ENCODE measurements at regions not wholly inside any gene's neighbourhood (a gene's known extent, or its start where the extent isn't known, plus 50 kb on each side); places are given as distances from the start of the nearest gene placed in this dataset.

GRCh38 chr7:49228426-49229098 lies 304.2 kb downstream of the CDC14C start:
- no peak for DNase-seq
- in situ Hi-C loops (cut with MboI; ENCODE audit: low pct_unique_long_range_greater_than_20kb, low sequenced_read_pairs) = no loop called here

- in situ Hi-C loops (cut with MboI; ENCODE audit: low pct_unique_long_range_greater_than_20kb, low sequenced_read_pairs) = no loop called here
- no peak for DNase-seq
These were observed 304.9 kb downstream of the CDC14C start for GRCh38 chr7:49229246-49229645.

DNA sequence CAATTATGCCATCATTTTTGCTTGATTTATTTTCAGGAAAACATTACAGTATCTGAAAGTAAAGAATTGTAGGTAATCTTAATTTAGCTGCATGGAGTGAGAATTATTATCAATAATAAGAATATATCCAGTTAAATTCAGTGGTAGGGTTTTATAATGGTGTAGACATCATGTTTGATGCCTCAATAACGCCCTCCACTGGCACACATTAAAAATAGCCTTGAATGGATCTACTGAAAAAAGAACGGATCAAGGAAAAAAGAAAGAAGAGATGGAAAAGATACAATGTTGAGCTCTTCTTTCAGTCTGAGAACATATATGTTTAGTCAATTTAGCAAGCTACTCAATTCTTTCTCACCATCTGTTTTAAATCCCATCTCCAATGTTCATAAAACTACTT lies 319.2 kb downstream of the CDC14C start:
- in situ Hi-C loops (cut with MboI; ENCODE audit: low pct_unique_long_range_greater_than_20kb, low sequenced_read_pairs) = no loop called here
- DNase-seq = no peak

GRCh38 chr7:49244543-49244942 lies 320.2 kb downstream of the CDC14C start:
- in situ Hi-C loops (cut with MboI; ENCODE audit: low pct_unique_long_range_greater_than_20kb, low sequenced_read_pairs) = no loop called here
- DNase-seq = no peak

GRCh38 chr7:49245062-49245461 lies 320.7 kb downstream of the CDC14C start:
- no peak for DNase-seq
- in situ Hi-C loops (cut with MboI; ENCODE audit: low pct_unique_long_range_greater_than_20kb, low sequenced_read_pairs) = no loop called here

- DNase-seq = no peak
- in situ Hi-C loops (cut with MboI; ENCODE audit: low pct_unique_long_range_greater_than_20kb, low sequenced_read_pairs) = no loop called here
These were observed 323.4 kb downstream of the CDC14C start for GRCh38 chr7:49247759-49248158.

GRCh38 chr7:49255054-49255453 lies 330.7 kb downstream of the CDC14C start:
- DNase-seq = no peak
- in situ Hi-C loops (cut with MboI; ENCODE audit: low pct_unique_long_range_greater_than_20kb, low sequenced_read_pairs) = no loop called here

GRCh38 chr7:49260538-49260937 lies 336.2 kb downstream of the CDC14C start:
- in situ Hi-C loops (cut with MboI; ENCODE audit: low pct_unique_long_range_greater_than_20kb, low sequenced_read_pairs) = no loop called here
- DNase-seq = no peak

DNA sequence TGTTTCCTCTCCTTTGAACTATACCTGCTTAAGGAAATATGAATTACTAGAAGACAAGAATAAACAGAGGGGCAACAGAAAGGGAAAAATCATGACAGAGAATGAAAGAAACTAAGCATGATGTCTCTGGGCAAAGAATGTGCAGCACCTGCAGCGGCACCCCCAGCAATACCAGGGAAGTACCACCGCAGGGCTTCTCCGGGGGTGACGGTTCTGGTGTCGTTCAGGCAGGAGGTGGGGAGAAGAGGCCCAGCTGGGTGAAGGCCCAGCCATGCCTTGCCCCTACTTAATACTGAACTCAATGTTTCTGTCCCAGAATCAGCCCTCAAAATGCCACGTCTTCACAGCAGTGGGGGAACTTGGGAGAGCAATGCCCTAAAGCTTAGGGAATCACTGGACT lies 337.6 kb downstream of the CDC14C start:
- DNase-seq = no peak

GRCh38 chr7:49264530-49264929 lies 340.2 kb downstream of the CDC14C start:
- in situ Hi-C loops (cut with MboI; ENCODE audit: low pct_unique_long_range_greater_than_20kb, low sequenced_read_pairs) = no loop called here
- no peak for DNase-seq

More for the DNA sequence above, 337.6 kb downstream of the CDC14C start:
- in situ Hi-C loops (cut with MboI; ENCODE audit: low pct_unique_long_range_greater_than_20kb, low sequenced_read_pairs) = no loop called here

DNA sequence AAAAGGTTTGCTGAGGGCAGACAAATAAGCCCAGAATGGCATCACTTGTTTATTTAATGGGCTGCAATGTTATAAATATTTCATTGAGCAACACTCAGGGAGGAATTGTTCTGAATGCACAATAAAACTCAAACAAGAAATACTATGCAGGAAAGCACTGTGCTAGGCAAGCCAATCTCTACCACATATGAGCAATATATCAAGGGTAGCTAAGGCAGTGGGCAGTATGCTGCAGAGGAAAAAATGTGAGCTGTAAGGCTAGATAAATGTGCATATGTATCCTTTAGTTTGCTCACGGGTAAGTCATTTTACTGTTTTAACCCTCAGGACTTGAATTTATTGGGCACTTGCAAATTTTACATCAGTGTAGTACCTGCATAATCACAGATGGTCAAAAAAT lies 349.6 kb downstream of the CDC14C start:
- DNase-seq = no peak
- in situ Hi-C loops (cut with MboI; ENCODE audit: low pct_unique_long_range_greater_than_20kb, low sequenced_read_pairs) = no loop called here

GRCh38 chr7:49279891-49280290 lies 355.5 kb downstream of the CDC14C start:
- in situ Hi-C loops (cut with MboI; ENCODE audit: low pct_unique_long_range_greater_than_20kb, low sequenced_read_pairs) = no loop called here
- no peak for DNase-seq

DNA sequence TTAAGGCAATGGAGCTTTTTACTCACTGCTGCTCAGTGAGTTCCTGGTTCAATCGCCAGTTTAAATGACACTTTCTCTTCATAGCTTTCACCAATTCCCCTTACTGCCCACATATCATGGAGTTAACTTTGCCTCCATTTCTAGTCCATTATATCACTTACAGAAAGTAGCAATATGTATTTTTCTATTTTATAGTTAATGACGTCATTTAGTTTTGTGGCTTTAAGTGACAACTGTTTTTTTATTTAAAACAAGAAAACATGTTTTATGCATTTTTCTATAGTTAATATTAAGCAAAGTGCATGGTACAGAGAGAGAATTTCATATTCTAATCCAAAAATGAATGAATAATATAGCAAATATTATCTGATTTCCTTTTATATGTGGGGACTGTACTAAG lies 363.3 kb downstream of the CDC14C start:
- in situ Hi-C loops (cut with MboI; ENCODE audit: low pct_unique_long_range_greater_than_20kb, low sequenced_read_pairs) = no loop called here
- DNase-seq = no peak

DNA sequence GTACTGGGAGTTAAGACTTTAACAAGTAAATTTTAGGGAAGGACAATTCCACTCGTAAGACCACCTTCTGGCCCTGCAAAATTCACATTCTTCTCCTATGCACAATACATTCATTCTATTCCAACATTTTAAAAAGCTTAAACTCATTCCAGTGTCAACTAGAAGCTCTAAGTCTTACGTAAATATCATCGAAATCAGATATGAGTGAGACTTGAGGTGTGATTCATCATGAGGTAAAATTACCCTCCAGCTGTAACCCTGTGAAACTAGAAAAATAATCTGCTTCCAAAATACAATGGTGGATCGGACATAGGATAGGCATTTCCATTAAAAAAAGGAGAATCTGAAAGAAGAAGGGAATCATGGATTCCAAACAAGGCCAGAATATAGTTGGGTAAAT lies 370.3 kb downstream of the CDC14C start:
- no peak for DNase-seq
- in situ Hi-C loops (cut with MboI; ENCODE audit: low pct_unique_long_range_greater_than_20kb, low sequenced_read_pairs) = no loop called here

GRCh38 chr7:49295146-49295545 lies 370.8 kb downstream of the CDC14C start:
- in situ Hi-C loops (cut with MboI; ENCODE audit: low pct_unique_long_range_greater_than_20kb, low sequenced_read_pairs) = no loop called here
- DNase-seq = no peak

- DNase-seq = no peak
- in situ Hi-C loops (cut with MboI; ENCODE audit: low pct_unique_long_range_greater_than_20kb, low sequenced_read_pairs) = no loop called here
These were observed 373.6 kb downstream of the CDC14C start for GRCh38 chr7:49297958-49298357.

DNA sequence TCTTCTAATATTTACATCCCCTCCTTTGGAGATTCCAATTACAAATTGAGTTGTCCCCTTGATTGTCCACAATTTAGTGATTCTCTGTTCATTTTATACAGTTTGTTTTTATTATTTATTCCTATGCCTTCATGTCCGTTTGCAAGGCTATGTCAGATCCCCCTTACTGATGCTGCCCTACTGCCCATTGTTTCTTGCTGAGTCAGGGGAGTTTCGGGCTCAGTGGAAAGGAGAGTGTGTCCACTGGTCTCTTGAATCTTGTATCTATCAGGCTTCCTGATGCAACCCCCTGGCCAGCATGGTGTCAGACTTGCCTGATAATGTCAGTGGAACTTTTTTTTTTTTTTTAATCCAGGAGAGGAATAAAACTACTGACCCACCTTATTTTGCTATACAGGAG lies 384.4 kb downstream of the CDC14C start:
- DNase-seq = no peak
- in situ Hi-C loops (cut with MboI; ENCODE audit: low pct_unique_long_range_greater_than_20kb, low sequenced_read_pairs) = no loop called here

- no peak for DNase-seq
- in situ Hi-C loops (cut with MboI; ENCODE audit: low pct_unique_long_range_greater_than_20kb, low sequenced_read_pairs) = no loop called here
These were observed 395.7 kb downstream of the CDC14C start for GRCh38 chr7:49320083-49320482.

DNA sequence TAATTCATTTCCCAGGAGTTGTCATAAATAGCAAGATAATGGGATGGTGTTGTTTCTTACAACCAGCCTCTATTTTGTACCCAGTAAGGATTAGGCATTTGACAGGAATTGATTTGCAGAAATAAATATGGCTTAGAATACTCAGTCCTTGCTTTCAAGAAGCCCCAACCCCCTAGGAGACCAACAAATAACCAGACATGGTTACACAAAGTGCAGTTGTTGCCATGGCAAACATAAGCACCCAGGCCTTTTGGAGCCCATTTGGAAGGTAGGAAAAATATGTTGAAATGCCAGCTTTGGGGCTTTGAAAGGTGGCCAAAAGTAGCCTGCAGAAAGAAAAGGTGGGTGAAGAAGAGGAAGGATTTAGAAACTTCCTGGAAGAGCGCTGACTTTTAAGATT lies 397.5 kb downstream of the CDC14C start:
- no peak for DNase-seq
- in situ Hi-C loops (cut with MboI; ENCODE audit: low pct_unique_long_range_greater_than_20kb, low sequenced_read_pairs) = no loop called here

DNA sequence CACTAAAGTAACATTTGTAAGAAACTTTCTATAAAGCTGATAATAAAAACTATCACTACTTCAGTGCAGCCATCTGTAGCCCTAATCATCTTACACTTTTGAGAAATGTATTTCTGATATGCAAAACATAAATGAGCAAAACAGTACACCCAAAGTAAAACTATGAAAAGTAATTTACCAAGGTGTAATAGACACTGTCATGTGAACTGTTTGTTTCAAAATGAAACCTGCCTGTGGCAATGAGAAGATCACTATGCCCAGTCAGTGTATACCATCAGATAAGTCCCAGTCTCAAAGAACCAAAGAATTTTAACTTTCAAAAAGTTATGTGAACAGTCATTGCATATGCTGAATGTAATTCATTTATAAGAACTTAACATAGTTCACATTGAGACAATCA lies 398.1 kb downstream of the CDC14C start:
- in situ Hi-C loops (cut with MboI; ENCODE audit: low pct_unique_long_range_greater_than_20kb, low sequenced_read_pairs) = no loop called here
- DNase-seq = no peak

GRCh38 chr7:49324040-49324439 lies 399.7 kb downstream of the CDC14C start:
- in situ Hi-C loops (cut with MboI; ENCODE audit: low pct_unique_long_range_greater_than_20kb, low sequenced_read_pairs) = no loop called here
- DNase-seq = no peak

GRCh38 chr7:49324707-49325106 lies 400.4 kb downstream of the CDC14C start:
- in situ Hi-C loops (cut with MboI; ENCODE audit: low pct_unique_long_range_greater_than_20kb, low sequenced_read_pairs) = no loop called here
- no peak for DNase-seq
